ENCODE measurements at regions not wholly inside any gene's neighbourhood (a gene's known extent, or its start where the extent isn't known, plus 50 kb on each side); places are given as distances from the start of the nearest gene placed in this dataset.

DNA sequence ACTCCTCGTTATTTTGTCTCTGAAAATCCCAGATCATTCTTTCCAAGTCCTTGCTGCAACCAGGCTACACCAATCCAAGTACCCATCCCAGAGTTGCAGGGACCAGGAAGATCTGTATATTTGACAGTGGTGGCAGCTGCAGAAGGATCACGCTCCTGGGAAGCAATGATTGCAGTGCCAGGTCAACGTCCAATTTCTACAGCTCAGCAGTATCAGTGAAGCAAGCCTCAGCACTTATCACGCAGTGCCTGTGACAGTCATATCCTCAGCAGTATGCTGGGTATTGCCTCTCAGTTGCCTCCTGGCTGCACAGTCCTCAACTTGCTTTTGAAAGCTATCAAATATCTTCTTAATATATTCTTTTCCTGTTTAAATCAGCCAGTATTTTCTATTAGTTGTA is 66.7 kb downstream of the BARHL2 start:
- DNase-seq (ENCODE audit: low spot score): no peak

DNA sequence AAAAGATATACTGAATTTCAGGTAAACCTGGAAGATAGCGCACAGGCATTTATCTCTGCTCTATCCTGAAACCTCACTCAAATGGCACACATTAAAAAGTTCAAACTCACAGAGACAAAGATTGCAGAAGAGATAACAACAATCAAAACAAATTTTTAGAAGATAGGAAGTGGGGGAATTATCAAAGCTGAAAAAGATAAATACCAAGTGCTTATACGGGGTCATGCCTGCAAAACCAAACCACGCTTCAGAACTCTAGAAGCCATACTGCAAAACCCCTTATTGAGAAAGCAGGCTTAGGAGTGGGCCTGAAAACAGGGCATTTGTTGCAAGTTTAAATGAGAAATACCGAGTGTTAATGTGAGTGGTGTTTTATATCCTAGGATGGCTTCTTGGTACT is 76.8 kb downstream of the BARHL2 start:
- no peak for DNase-seq (ENCODE audit: low spot score)

DNA sequence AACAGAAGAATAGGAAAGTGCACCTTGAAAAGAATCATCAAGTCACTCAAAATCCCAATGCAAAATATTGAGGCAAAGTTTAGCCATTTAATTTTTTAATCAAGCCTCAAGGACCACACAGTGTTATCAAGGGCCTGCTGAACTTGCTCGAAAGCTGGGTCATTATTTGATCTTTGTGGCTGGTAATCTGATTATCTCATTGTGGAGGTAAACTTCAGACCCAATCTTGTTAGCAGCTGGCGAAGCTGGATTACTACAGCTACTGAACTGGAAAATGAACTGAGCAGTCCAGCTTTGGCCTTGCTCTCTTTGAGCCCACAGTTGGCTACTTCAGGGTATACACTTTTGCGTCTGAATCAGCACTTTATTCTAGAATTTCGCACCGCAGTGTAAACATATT is 94.4 kb downstream of the BARHL2 start:
- DNase-seq (ENCODE audit: low spot score): no peak

DNA sequence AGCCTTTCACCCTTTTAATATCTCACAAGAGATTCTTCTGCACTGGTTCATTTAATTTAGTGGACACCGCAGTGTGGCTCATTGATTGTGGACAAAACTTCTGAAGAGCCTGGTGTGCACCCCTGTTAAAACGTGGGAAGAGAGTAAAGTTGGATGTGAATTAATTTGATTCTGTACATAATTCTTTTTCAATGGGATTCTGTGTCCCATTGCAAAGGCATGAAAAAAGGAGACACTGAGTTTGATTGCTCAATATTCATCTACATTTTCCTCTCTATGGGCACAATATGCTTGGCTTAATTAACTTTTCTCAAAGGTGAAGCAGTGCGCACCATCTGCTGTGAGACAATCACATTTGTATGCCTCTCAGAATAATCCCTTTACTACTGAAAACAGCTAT is 95.1 kb downstream of the BARHL2 start:
- no peak for DNase-seq (ENCODE audit: low spot score)

DNA sequence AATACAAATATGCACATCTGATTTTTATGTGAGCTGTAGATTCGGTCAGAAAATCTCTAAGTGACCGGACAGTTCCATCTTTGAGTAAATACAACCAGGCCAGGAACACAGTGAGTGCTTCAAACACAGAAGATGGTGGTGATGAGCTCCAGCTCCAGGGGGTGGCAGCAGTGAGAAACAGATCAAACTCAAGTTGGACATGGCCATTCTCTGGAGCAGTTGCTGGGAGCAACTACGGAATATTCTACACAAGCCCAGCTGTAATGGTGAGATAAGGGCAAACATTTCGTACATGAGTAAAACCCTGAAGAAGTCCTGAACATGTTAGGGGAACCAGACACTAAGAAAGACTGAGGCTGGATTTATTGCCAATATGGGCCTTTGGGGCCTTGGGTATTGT is 100.7 kb downstream of the BARHL2 start:
- peak; percentile 6 for DNase-seq (ENCODE audit: low spot score)

DNA sequence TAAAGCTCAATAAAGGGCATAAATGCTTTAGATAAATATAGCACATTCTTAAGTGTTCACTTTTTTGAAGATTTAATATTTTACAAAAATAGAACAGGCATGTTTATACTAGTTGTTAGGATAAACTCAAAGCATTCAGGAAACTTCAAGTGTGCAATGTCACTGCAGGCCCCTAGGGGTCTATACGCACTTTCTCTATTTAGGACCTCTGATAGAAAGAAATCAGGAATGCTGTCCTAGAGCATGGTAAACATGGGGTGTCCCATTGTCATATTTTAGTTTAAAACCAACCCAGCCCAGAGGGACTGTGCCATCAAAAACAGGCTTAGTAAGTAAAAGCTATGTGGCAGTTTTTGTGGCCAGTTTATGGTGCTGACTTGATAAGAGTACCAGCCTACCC is 102.2 kb downstream of the BARHL2 start:
- DNase-seq (ENCODE audit: low spot score): no peak

DNA sequence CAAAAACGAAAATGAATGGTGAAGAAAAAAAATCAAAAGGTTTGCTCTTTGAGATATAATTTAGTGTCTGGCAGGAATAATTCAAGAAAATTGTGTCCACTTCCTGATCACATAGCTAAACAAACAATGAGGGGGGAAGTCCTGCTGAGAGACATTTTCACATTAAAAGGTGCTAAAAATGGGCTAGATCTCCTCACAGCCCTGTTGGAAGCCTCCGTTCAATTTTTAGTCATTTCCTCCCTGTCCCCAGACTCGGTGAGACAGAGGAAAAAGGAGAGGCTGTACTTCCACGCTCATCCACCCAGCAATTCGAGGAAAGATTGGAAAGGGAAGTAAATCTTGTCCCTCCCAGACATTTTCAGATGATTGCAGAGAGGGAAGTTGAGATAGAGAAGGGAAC is 103.7 kb downstream of the BARHL2 start:
- no peak for DNase-seq (ENCODE audit: low spot score)

DNA sequence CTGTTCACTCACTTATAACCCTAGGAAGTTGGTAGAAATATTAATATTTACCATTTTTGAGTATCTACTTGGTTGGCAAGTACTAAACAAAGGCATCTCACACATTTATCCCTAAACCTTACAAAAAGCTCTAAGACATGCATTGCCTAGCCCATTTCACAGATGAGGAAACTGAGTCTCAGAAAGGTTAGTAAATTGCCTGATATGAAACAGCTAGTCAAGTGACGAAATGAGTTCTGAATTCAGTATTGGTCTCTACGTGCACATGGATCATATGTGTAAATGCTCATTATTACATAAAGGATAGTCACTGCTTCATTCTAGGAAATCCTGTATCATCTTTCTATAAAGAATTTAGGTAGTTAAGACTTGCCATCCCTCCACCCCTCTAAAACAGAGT is 105.1 kb downstream of the BARHL2 start:
- DNase-seq (ENCODE audit: low spot score): no peak

DNA sequence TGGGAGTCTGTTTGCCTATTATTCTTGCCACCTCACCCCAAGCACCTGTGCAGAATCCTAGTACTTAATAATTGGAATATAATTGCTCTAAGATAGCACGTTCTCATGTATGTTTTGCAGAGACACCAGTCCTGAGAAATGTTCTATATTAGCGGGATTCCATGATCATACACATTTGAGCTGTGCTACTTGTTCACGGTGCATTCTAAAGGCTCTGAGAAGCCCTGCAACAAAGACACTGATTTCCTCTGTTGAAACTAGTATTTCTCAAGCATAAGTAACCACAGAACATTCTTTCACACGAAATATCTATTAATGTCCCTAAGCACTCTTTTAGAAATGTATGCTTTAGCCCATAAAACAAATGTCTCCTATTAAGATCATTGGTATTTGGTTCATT is 109.4 kb downstream of the BARHL2 start:
- no peak for DNase-seq (ENCODE audit: low spot score)

DNA sequence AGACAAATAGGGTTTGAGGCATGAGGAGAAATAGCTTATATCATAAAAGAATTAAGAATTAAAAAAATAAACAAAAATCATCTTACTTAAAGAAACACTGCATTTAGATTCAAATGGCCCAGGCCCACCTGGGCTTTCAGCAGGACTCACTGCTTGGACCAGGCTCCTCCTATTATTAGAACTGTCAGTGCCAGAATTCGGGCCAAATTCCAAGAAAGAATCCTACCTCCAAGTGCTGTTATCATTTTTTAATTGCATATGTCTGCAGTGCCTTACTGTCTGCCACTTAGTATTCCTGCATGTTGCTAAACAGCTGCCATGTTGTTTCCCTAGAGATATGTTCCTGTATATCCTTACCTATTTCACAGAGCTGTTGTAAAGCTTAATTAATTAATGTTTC is 112.0 kb downstream of the BARHL2 start:
- no peak for DNase-seq (ENCODE audit: low spot score)

DNA sequence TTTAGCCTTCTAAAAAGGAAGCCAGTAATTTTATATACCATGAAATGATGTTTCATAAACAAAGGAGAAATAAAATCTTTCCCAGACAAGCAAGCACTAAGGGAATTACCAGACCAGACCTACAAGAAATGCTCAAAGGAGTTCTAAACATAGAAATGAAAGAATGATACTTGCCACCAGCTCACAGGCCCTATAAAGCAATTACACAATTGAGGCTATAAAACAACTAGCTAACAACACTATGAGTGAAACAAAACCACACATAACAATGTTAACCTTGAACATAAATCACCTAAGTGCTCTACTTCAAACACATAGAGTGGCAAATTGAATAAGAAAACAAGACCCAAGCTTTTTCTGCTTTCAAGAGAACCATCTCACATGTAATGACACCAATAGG is 123.8 kb downstream of the BARHL2 start:
- DNase-seq (ENCODE audit: low spot score): no peak

DNA sequence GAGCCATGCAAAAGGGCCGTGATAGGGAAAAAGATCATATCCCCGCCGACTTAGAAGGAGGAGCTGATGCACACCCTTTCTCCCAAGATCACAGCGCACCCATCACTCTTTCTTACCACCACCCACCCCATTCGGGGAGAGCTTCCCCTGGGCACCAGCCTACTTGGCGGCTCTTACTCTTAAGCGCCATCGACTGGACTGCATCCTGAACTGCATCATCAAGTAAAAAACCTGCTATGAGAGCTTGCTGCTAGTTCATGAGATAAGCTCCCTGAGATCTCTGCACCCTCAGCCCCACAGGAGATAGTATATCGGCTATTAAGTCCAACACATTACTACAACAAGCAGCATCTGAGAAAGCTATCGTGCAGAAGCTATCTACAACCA is 125.1 kb downstream of the BARHL2 start:
- no peak for DNase-seq (ENCODE audit: low spot score)

DNA sequence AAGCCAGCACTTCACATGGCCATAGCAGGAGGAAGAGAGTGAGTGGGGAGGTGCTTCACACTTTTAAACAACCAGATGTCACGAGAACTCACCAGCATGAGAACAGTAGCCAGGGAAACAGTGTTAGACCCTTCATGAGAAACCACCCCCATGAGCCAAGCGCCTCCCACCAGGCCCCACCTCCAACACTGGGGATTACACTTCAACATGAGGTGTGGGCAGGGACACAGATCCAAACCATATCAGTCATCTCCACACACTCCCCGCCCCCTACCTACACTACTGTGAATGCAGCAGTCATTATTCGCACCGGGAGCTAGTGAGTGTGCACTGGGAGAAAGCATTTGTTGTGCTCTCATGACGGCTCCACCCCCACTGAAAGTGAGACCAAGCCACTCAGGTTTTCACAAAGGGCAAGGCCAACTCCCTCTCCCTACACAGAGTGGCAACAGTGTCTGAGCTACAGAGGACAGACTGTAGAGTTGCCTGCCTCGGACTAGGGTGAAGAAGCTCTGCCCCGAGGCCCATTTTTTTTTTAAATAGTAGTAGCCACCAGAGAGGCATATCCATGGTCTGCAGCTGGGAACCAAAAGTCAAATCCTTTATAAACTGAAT is 125.6 kb downstream of the BARHL2 start:
- no peak for DNase-seq (ENCODE audit: low spot score)

DNA sequence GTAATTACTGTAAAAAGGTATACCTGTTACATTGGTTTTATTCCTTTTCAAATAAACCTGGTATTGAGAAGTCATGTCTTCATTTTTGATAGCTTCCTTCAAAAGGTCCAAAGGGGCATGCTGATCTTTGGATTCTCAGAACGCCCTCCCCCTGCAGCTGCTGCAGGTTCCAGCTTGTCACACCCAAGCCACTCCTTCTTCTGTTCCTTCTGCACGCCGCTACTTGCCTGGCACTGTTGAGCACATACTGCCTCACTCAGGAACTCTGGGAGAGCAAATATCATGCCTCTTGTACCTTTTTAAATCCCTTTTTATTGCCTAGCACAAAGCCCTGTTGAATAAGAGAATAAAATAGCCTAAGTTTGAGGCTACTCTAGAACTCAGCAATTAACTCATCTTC is 136.9 kb downstream of the BARHL2 start:
- DNase-seq (ENCODE audit: low spot score): no peak

DNA sequence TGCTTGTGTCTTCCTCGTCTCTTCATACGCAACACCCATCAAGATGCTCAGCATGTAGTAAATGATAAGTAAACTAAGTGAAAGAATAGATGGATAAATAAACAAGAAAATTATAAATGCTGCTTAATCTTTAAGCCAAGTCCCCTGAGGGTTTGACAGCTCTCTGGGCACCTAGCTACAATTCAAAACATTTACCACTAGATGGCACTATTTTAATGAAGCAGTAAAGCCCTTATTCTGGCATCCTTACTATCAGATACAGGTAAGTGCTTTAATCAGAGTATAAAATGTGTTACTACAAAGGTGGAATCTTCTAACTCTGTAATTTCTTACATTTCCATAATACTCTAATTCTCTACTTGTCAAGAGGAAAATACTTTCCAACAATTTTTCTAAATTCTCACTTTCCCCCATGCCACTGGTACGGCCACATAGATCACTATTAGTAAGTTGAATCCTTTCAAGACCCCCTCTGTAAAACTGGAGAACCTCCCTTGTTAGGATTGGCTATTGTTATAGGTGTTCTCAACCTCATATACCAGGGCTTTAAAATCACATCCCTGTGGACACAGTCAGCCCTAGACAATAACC is 137.8 kb downstream of the BARHL2 start:
- DNase-seq (ENCODE audit: low spot score): peak; percentile 12

DNA sequence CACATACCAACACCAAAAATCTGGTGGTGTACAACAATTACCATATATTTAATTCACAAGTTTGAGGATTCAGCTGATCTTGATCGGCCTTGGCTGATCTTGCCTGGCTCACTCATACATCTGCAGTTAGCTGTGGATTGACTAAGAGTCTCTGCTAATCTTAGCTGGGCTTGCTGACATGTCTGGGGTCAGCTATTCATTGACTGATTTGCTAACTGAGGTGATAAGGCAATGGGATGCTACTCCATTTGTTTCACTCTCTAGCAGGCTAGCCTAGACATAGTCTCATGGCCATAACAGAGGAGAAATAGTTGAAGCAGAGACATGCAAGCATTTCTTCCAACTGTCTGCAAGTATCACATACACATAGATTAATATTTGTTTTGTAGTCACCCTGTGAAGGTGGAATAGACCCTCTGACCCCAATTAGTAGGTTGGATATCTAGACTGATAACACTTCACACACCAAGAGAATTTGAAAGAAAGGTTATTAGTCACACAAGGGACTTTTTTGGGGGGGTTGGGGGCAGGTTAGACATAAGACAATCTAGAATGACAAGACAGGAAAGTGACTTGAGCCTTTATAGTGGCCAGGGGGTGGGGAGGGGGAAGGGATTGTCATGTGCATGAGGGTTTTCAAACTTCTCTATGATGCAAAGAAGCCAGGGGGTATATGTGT is 142.3 kb downstream of the BARHL2 start:
- DNase-seq (ENCODE audit: low spot score): no peak

DNA sequence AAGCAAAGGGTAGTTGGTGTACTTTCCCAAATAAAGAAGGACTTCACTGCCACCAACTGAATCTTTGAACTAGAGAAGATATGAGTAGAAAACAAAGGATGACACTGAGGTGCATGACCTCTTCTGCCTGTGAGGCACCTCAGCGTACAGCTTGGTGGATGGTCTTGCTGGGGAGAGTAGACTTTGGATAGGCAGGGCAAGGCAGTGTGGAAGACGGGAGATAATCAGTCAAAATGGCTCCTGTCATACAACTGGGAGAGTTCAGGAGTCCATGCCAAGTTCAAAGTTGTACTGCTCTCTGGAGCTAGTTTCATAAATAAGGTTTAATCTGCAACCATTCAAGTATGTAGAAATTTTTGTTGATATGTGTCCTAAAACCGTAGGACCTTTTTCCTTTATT is 143.4 kb downstream of the BARHL2 start:
- no peak for DNase-seq (ENCODE audit: low spot score)

DNA sequence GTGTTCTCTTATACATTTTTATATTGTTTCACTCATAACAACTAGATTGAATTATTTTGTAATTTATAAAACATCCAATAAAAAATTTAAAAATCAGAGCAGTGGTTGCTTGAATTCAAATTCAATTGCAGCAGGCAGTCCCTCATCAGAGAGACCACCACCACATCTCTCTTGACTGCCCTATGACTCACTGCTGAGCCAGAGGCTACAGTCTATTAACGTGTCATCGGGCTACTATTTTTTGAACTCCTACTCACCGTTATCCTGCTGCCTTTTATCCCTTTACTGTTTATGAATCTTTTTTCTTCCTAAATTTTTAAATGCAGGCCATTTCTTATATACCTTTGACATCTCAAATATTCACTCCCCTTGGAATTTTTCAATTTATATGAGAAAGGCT is 144.7 kb downstream of the BARHL2 start:
- no peak for DNase-seq (ENCODE audit: low spot score)

DNA sequence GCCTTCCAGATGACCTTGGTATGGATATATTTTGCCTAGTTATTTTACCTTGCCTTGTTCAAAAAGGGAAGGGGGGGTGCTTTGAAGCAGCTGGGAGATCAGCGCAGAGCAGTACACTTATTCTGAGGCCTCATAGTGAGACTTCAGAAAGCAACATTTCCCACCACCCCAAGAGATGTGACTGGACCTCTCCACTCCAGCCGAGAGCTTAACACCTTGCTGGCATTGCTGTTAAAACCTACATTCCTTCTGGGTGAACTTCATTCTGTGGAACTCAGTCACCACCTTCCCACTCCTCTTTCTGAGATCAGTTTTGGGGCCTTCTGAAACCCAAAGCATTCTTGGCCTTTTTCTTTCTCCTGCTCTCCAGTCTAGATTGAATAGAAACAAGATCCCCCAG is 148.7 kb downstream of the BARHL2 start:
- no peak for DNase-seq (ENCODE audit: low spot score)

DNA sequence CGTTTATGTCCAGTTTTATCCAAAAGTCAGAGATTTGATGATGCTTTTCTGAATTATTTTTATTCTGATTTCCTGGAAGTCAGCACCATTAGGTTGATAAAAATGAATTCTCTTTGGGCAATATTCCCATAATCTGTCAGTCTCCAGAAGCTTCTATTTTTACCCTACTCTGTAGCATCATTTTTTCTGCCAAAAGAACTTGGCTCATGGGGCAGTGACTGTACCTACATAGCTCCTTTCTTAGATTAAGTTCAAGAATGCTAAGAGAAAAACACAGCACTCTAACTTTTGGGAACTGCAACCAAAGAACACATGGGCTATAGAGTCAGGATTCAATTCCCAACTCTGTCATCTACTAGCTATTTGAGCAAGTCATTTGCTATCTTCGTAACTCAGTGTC is 152.9 kb downstream of the BARHL2 start:
- no peak for DNase-seq (ENCODE audit: low spot score)

DNA sequence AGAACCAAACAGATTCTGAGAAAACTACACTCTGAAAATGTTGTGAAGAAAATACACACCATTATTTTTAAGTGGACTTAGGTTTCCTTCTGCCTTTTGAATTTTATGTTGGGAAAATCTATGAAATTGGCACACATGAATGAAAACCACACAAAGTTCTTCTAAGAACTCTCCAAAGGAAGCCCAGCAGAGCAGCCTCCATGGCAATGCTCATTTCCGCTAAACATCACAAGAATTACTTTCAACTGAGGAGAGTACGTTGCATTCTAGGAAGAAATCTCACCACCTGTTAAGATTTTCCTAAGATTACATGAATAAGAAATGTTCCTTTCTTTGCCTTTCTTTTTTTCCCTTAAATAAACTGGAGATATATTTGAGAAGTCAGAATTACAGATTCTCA is 154.2 kb downstream of the BARHL2 start:
- DNase-seq (ENCODE audit: low spot score): no peak

DNA sequence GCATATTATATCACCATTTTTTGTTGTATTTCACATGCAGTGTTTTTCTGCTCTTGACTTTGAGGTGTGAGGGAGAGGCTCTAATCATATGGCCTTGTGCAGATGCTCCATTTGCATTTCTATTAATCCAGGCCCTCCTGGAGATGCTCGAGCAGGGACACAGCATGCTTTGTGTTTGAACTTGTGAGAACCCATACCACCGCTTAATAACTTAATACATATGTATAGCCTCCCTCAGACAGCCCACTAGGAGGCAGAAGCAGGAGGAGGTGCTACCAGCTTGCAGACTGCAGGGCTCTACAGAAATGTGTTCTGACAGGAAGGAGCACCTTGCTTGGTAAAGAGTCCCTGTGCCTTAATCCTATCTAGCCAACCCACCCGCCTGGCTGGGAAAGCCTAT is 155.2 kb downstream of the BARHL2 start:
- no peak for DNase-seq (ENCODE audit: low spot score)

DNA sequence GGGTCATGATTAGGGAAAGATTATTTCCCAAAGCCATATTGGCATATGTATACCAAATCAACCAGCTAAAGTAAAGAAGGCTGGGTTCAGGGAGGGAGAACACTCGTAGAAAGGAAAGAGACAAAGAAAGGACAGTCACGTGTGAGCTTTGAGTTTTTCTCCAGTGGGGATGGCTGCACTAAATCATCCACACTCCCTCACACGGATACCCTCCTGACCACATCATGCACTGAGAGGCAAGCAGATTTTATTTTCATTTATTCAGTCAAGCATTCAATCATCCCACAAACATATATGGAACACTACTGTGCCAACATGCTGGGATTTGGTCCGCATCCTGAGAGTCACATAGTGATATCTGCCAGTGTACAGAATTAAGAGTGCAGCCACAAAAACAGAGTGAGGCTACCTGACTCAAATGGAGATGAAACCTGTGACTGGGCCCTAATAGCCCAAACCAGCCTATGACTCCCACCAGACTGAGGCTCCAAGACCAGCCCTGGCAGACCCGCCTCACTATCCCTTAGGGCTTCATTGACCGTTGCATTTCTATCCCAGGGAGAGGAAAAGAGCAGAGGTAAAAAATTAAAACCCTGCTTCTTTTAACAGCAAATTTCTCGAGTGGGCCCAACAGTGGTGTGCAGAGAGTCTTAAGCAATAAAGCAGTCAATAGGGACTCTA is 155.9 kb downstream of the BARHL2 start:
- DNase-seq (ENCODE audit: low spot score): no peak

Data from SK-N-DZ (cell line).